ENCODE measurements at regions not wholly inside any gene's neighbourhood (a gene's known extent, or its start where the extent isn't known, plus 50 kb on each side); places are given as distances from the start of the nearest gene placed in this dataset.

- Histone ChIP-seq H3K27me3 (ENCODE audit: control insufficient read depth, insufficient read depth, low read length, poor library complexity, severe bottlenecking) (no peaks in the 10 kb centered on the region), H3K4me1 (ENCODE audit: control insufficient read depth, insufficient read depth, low read length) (no peaks in the 10 kb centered on the region), H3K9me3 (ENCODE audit: control insufficient read depth, low read length) (no peaks in the 10 kb centered on the region), H3K27ac (ENCODE audit: low read depth, low read length) (no peak overlapping the region), H3K36me3 (ENCODE audit: control insufficient read depth, insufficient read depth, low read length) (no peaks in the 10 kb centered on the region), H3K4me3 (ENCODE audit: low read length) (no peak overlapping the region), H3K9ac (ENCODE audit: extremely low read depth, low read length, poor library complexity, severe bottlenecking) (no peak overlapping the region)
- 83% methylated on average over 1 of the region's 1 CpG; no CpG with 5 or more reads in 1 of the 2 experiments for WGBS, 2 experiments (ENCODE audit: insufficient coverage in 1 of 2, insufficient read length in 1 of 2)
- DNase-seq, result no peak
- no peaks in the 10 kb centered on the region for H3K36me3 Mint-ChIP-seq (ENCODE audit: low read depth)
- no peaks in the 10 kb centered on the region for H3K9me3 Mint-ChIP-seq
- no peaks in the 10 kb centered on the region for H3K4me1 Mint-ChIP-seq
- H3K27me3 Mint-ChIP-seq (ENCODE audit: insufficient read depth), result no peaks in the 10 kb centered on the region
- H3K27ac Mint-ChIP-seq, result no peak overlapping the region
- H3K4me3 Mint-ChIP-seq, result no peak overlapping the region
- no peak for TF ChIP-seq CTCF (conservative IDR thresholded peaks at IDR 0.05)
Observed at GRCh38 chr7:115689941-115690340, 340.6 kb downstream of the TFEC start.

- no peak overlapping the region for H3K27ac Mint-ChIP-seq
- no peak for TF ChIP-seq CTCF (conservative IDR thresholded peaks at IDR 0.05)
Observed at GRCh38 chr7:115683093-115683492, 347.5 kb downstream of the TFEC start.

GRCh38 chr7:115682507-115682906, 348.1 kb downstream of the TFEC start:
- 88 to 89% methylated on average over 1 to 3 of the region's 3 CpGs for WGBS, 2 experiments (ENCODE audit: insufficient coverage in 1 of 2, insufficient read length in 1 of 2)
- Histone ChIP-seq H3K27ac (ENCODE audit: low read depth, low read length) (no peak overlapping the region), H3K9me3 (ENCODE audit: control insufficient read depth, low read length) (no peaks in the 10 kb centered on the region), H3K36me3 (ENCODE audit: control insufficient read depth, insufficient read depth, low read length) (no peaks in the 10 kb centered on the region), H3K4me1 (ENCODE audit: control insufficient read depth, insufficient read depth, low read length) (peaks cover 3% of the 10 kb centered on the region), H3K4me3 (ENCODE audit: low read length) (no peak overlapping the region), H3K9ac (ENCODE audit: extremely low read depth, low read length, poor library complexity, severe bottlenecking) (no peak overlapping the region), H3K27me3 (ENCODE audit: control insufficient read depth, insufficient read depth, low read length, poor library complexity, severe bottlenecking) (no peaks in the 10 kb centered on the region)
- no peak overlapping the region for H3K27ac Mint-ChIP-seq
- H3K36me3 Mint-ChIP-seq (ENCODE audit: low read depth), result no peaks in the 10 kb centered on the region
- no peak overlapping the region for H3K4me3 Mint-ChIP-seq
- no peak for DNase-seq
- peaks cover 24% of the 10 kb centered on the region for H3K4me1 Mint-ChIP-seq
- H3K9me3 Mint-ChIP-seq, result no peaks in the 10 kb centered on the region
- no peaks in the 10 kb centered on the region for H3K27me3 Mint-ChIP-seq (ENCODE audit: insufficient read depth)
- TF ChIP-seq CTCF (conservative IDR thresholded peaks at IDR 0.05), result no peak

More at GRCh38 chr7:115683093-115683492, 347.5 kb downstream of the TFEC start:
- Histone ChIP-seq H3K27me3 (ENCODE audit: control insufficient read depth, insufficient read depth, low read length, poor library complexity, severe bottlenecking) (no peaks in the 10 kb centered on the region), H3K27ac (ENCODE audit: low read depth, low read length) (no peak overlapping the region), H3K36me3 (ENCODE audit: control insufficient read depth, insufficient read depth, low read length) (no peaks in the 10 kb centered on the region), H3K4me3 (ENCODE audit: low read length) (no peak overlapping the region), H3K4me1 (ENCODE audit: control insufficient read depth, insufficient read depth, low read length) (peaks cover 3% of the 10 kb centered on the region), H3K9ac (ENCODE audit: extremely low read depth, low read length, poor library complexity, severe bottlenecking) (no peak overlapping the region), H3K9me3 (ENCODE audit: control insufficient read depth, low read length) (no peaks in the 10 kb centered on the region)
- H3K27me3 Mint-ChIP-seq (ENCODE audit: insufficient read depth), result no peaks in the 10 kb centered on the region
- DNase-seq, result no peak
- H3K9me3 Mint-ChIP-seq, result no peaks in the 10 kb centered on the region
- peaks cover 24% of the 10 kb centered on the region for H3K4me1 Mint-ChIP-seq
- WGBS, 2 experiments (ENCODE audit: insufficient coverage in 1 of 2, insufficient read length in 1 of 2), result 87 to 100% methylated on average over 3 of the region's 3 CpGs
- H3K36me3 Mint-ChIP-seq (ENCODE audit: low read depth), result no peaks in the 10 kb centered on the region
- H3K4me3 Mint-ChIP-seq, result no peak overlapping the region

Data from endodermal cell (in vitro differentiated cells).